NCI-H1436 (cell line): ENCODE measurements at regions not wholly inside any gene's neighbourhood (a gene's known extent, or its start where the extent isn't known, plus 50 kb on each side); places are given as distances from the start of the nearest gene placed in this dataset.

Experiments used
- DNase-seq: peaks from one replicate; lab custom pipeline; 2025; lab: John Stamatoyannopoulos, UW

DNA sequence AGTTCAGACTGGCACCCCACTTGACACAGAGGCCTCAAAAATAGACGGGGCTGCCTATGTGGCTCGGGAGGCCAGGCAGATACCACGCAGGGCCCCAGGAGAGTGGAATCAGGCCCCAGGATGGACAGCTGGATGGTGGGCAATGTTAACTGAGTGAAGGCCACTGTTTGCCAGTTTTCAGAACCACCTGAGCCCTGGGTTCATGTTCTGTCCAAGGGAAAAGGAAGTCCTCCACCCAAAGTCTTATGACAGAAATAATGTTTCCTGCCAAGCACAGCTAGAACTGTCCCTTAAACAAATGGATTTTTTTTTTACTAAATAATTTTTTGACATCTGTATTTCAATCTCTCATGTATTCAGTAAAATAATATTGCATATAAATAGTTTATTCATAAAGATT is 228.4 kb downstream of the KLF13 start:
- no peak for DNase-seq

DNA sequence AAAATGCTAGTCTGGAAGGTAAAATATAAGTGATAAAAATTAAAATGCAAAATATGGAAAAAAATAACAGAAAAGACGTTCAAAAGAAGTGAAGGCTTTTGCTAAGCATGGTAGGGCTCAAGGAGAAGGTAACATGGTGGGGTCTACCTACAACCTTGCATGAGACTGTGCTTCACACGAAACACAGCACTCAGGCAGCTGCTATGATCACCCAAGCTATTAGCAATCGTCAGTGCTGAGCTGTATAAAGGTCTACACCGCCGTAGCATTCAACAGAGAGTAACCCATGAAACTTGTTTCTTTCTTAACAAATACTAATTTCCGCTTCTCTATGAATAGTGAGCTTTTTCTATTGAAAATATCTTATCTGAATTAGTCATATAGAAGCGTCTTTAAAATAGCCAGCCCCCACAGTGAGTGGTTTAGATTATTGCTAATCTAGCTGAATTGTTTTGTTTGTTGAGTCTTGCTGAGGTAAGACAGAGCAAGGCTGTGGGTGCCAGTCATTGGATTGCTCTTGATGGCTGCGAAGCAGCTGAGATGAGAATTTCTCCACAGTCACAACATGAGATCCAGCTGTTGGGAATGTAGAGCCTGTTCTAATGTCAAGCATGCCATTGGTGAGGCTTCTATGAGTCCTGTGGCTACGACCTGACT is 230.0 kb downstream of the KLF13 start:
- no peak for DNase-seq

DNA sequence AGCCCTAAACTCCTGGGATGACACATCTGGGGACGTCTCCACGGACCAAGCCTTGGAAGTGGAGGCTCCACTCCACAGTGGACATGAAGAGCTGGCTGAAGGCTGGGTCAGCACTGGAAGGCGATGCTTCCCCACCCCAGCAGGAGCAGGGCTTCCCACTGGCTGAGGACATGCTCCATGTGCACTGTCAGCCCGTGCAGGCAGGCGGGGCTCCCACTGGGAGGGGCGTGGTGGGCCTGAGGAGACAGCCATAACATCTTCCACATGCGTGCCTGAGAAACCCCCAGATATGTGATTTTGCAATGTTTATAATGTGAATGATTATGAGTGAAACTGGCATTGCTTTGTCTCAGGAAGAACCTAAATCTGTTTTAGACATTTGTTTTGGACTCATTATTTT is 231.3 kb downstream of the KLF13 start:
- DNase-seq, result no peak

DNA sequence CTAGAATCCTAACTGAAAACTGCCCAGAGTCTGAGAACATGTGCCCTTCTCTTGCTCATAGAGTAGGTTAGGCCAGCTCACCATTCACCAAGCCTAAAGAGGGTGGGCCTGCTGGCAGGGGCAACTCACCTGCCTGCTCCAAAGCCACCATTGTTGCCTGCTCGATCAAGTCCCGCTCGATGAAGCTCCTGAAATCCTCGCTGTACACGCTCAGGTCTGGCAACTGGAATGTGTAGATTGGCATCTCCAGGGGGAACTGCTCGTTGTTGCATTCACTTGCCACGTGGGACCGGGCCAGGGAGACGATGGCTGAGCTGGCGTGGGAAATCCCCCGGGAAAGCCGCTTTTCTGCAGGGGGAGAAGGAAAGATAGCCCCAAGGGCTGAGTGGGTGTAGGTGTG is 232.2 kb downstream of the KLF13 start:
- no peak for DNase-seq

DNA sequence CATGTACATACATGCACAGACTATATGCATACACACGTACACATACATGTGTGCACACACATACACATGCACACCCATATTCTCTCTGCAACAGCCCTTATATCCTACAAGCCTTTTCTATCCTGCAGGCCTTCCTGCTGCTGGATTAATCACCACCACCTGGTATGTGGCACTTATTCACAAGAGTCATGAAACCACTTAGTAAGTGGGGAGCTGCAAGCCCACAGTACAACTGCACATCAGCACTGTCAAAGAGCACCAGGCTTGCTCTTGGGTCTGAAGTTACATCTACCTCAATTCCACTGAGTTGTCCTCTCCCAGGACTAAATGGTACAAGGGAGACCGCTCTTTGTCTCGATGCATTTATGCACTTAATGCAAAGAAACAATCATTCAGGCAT is 233.2 kb downstream of the KLF13 start:
- no peak for DNase-seq

DNA sequence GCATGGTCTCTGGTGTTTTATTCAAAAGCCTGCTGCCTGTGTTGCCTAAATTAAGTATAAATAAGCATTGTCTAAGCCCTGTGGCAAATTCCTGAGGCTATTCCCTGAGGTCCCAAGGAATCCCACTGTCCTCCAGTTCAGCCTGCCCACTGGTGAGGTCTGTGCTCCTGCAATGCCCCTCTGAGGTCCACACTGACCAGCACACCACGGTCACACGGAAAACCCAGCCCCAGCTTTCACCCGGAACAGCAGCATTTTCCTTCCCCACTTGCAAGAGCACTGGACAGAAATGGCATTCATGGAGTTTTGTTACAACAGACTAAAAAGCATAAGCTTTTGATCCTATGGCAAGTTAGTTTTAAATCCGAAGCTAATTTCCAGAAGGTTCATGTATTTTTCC is 234.0 kb downstream of the KLF13 start:
- no peak for DNase-seq

DNA sequence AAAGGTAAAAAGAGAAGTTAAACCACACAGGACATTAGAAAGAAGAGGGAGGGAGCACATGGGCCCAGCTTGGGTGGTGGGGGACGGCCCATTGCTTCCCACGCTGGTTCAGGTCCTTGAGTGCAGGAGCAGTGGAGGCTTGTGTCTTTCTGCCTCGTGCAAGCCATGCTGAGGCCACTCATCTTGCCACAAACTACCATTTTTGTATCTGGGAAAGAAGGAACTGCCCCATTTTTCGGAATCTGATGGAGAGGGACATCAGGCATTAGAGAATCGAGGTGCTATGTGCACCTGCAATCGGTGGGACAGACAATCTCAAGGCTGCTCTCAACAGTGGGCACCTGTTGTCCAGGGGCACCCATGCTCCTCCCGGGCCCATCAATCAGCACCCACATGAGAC is 234.5 kb downstream of the KLF13 start:
- DNase-seq, result no peak

DNA sequence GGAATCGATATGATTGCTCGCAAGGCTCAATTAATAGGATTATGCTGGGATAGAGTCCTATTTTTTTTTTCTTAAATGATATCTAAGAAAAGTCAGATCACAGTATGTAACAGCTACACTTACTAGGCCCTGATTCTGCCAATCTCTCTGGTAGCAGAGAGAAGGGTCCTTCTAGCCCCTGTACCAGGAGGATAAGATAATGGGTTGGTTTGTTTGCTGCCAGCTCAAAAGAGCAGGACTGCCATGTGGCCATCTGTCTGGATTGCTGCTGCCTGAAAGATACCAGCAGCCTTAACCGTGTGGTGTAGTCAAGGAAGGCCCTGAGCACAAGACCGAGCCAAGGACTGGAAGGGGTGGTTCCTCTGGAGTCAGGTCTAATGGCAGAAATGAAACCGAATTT is 236.4 kb downstream of the KLF13 start:
- DNase-seq, result no peak

DNA sequence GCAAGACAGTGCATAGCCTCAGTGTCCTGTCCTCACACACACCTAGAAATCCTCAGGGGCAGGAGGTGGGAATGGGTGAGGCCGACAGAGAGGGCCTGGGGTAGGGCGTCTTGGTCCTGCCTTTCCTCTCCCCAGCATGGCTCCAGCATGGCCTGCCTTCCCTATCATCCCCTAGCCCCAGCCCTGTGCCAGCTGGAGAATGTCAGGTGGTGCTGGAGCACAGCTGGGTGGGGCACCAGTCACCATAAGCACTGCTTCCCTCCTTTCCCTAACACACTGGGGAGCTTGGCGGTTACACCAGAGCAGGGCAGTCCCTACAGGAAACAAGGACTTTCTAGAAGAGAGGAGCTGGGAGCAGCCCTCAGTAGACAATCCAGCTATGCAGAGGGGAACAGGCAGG is 236.8 kb downstream of the KLF13 start:
- no peak for DNase-seq

DNA sequence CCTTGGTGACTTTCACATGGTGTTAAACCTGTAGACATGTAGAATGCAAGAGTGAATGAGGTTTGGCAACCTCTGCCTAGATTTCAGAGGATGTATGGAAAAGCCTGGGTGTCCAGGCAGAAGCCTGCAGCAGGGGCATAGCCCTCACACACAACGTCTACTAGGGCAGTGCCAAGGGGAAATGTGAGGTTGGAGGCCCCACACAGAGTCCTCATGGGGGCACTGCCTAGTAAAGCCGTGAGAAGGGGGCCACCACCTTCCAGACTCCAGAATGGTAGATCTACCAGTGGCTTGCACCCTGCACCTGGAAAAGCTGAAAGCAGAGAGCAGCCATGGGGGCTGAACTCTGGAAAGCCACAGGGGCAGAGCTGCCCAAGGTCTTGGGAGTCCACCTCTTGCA is 241.2 kb downstream of the KLF13 start:
- DNase-seq, result no peak

DNA sequence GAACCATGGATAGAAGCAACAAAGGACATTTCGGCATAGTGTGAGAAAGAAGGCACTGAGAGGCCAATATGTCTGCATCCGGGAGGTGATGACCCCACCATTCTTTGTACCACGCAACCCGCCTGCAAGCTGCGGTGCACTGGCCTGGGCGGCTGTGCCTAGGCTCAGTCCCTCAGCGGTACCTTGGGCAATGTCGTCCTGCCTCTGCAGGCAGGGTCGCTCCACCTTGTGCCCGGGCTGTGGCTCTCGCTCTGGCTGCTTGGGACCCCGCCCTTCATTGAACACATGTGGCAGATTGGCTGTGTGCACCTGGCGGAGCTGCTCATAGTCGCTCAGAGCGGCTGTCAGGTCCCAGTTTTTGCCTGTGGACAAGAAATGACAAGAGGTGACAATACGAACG is 243.2 kb downstream of the KLF13 start:
- DNase-seq, result no peak

DNA sequence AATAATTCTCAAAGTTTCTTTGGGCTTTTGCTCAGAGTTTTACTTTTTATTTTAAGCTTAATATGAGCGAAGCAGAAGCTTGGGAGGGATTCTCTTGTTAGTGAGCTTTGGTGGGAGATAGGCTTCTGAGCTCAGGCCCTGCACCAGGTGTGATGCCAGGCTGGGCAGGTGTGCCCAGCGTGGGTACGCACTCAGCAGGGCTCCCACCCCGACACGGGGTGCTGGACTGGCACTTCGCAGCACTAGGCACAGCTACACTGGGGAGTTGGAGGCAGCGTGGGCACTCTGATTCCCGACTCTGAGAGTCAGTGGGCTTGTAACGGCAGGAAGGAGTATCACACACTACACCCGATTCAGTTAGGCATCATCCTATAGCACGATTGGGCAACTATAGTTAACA is 244.0 kb downstream of the KLF13 start:
- no peak for DNase-seq

DNA sequence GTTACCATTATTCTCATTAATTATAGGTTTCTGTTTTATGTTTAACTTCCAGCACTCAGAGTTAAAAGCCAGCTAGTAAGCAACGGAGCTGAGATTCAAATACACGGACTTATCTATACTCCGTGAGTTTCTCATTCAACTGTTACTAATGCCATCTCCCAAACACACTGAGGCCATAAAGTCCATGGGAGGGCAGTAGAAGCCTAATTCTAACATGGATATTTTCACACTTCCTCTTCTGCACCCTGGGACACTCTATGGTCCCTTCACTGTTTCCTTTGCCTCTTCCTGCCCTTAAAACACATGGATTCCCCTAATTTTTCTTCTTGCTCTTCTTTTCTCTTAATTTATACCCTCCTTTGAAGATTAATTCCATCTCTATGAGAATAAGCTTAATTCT is 245.0 kb downstream of the KLF13 start:
- no peak for DNase-seq

DNA sequence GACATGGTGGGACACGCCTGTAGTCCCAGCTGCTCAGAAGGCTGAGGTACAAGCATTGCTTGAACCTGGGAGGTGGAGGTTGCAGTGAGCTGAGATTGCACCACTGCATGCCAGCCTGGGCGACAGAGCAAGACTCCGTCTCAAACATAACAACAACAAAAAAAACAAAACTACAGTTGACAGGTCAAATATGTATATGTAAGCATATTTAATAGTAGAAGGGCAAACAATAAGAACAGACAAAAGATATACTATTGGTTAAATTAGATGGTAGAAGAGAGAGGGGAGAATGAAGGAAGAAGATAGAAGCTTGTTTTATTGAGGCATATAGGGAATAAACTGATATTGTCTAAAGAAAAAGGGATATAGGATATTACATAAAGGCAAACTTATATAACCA is 247.1 kb downstream of the KLF13 start:
- no peak for DNase-seq

DNA sequence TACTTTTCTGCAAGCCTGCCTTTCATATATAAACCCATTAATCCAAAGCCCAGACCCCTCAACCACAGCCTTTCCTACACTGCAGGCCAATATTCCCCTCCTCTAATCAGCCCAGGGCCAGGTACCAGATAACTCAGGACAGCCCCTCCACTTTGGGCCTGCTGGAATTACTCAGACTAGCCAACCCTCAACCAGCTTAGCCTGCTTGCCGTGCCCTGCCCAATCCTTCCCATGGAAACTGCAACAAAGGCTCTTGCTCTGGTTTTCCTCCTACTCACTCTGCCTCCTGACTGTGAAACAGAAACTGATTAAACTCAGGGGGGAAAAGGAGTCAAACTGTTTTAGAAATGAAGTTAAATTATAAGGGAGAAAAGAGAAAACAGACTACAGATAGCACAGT is 248.1 kb downstream of the KLF13 start:
- DNase-seq, result no peak

DNA sequence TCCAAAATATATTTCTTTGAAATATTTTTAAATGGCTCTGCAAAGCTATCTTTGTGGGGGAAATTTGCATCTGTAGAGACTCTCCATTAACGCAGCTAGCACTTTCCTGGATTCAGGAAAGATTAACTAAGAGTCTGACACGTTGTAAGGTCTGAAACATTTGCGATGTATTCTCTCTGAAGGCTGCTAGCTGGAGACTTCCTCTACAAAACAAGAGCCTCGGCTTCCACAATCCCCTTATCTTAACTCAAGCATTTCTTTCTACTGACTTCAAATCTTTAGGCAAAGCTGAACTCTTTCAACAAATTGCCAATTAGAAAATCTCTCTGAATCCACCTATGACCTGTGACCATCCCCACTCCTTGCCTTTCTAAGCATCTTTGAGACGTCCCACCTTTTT is 250.5 kb downstream of the KLF13 start:
- no peak for DNase-seq

DNA sequence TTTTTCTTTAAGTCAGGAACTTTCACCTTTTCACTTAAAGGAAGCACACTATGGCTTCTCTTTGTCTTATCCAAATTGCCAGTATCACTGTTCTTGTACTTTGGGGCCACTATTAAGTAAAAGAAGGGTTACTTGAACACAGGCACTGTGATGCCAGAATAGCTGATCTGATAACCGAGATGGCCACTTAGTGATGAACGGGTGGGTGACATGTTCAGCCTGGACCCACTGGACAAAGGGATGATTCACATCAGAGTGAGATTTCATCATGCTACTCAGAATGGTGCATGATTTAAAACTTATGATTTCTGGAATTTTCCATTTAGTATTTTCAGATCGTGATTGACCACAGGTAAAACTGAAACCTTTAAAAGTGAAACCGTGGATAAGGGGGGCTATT is 252.6 kb downstream of the KLF13 start:
- DNase-seq, result no peak

DNA sequence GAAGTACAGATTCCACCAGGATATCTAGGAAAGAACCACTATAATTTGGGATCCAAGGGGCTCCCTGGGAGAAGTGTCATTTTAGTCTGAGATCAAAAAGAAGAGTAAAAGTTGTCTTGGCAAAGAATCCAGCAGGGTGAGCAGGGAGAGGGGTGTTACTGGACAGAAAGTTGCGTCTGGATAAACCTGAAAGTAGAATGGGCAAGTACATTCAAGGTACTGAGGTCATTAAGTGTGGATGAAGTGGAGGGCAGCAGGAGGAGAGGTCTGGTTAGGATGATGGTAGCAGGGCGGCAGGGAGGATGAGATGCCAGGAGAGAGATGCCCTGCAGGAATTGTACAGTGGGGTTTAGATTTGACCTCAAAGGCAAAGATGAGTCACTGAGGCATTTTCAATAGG is 253.3 kb downstream of the KLF13 start:
- no peak for DNase-seq

DNA sequence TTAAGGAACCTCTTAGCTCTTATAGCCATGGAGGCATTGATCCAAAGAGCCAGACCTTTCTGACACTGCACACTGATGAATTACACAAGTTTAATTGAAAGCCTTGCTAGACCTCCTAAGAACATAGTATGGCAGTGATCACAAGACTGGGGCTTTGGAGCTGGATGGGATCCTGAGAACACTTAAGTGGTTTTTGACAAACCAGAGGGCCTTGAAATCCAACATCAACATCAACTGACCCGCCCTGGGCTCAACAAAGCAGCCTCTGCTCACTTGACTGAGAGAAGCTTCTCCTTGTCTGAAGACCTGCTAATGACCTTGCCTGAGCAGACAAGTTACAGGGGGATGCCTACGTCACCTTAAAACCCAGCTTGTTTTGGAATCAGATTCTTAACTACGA is 257.6 kb downstream of the KLF13 start:
- no peak for DNase-seq

DNA sequence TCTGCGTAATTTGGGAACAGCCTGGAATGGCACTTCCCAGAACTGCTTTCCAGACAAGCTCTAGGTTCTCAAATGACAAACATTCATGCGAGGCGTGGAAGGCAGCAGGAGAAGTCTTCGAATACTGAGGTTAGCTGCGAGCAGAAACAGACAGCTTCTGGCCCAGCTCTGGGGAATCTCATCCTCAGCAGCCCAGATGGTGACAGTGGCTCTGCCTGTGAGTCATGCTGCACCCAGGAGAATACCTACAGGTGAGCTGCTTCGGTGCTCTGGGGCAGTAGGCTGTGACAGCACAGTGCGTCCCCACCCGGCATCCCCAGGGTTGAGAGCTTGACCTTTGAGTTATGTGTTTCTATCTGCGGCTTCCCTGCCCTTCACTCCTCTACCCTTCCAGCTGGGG is 258.6 kb downstream of the KLF13 start:
- no peak for DNase-seq

DNA sequence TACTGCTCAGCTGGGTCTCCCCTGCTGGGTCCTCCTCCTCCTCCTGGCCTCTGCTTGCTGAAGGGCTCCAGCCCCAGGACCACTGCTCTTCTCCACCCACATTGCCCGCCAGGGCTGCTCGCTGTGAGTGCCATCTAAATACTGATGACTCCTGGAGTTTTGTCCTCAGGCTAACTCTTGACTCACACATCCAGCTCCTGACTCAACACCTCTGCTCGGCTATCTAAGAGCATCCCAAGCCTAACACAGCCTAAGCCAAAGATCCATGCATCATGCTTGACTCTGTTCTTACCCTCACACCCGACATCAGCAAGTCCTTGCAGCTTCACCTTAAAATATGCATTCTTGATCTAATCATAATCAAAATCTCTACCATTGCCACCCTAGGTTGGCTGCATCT is 260.2 kb downstream of the KLF13 start:
- DNase-seq, result no peak

DNA sequence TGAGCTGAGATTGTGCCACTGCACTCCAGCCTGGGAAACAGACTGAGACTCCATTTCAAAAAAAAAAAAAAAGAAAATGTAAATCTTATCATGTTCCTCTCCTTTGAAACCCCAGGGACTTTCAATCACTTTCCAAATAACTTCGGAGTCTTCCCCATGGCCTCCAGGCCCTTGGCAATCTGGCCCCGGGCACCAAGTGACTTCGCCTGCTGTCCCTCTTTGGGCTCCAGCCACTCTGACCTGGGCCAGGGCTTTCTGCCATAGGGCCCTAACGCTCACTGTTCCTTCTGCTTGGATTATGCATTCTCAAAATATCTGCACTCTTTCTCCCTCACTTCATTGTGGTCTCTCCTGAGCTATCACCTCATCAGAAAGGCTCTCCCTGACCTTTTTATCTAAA is 260.9 kb downstream of the KLF13 start:
- no peak for DNase-seq

DNA sequence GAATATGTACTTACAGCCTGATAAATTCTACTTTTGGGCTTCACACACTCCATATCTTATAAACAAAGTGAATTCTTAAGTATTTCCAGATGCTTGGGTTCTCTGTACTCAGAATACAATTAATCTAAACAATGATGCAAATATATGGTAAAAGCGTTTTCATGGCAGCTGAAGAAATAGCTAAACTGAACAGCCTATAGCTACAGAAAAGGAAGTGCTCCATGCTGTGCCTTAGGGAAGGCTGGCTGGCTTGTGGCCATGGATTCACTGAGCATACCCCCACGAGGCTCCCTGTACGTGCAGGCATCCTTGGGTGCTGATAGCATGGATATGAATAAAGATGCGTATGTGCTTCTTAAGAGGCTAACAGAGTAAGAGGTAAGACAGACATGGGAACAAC is 264.0 kb downstream of the KLF13 start:
- DNase-seq, result no peak

DNA sequence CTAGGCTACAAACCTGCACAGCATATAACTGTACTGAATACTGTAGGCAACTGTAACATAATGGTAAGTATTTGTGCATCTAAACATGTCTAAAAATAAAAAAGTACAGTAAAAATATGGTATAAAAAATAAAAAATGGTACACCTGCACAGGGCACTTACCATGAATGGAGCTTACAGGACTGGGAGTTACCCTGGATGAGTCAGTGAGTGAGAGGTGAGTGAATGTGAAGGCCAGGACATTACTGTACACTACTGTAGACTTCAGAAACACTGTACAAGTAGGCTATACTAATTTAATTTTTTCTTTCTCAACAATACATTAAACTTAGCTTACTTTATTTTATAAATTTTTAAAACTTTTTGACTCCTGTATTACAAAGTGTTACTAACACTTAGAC is 265.3 kb downstream of the KLF13 start:
- no peak for DNase-seq

DNA sequence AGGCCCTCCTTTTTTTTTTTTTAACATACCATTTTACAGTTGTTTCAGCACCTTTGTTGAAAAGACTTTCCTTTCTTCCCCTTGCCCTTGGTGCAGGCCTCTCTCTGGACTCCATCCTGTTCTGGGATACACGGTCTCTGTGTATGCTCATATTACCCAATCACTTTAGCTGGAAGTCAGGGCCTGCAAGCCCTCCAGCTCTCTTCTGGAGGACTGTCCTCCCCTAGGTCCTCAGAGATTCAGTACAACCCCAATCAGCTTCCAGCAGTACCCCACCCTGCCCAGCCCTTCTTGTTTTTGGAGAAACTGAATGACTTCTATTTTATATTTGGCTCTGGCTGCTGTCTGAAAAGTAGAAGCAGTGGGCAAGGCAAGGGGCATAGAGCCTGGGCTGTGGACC is 270.8 kb downstream of the KLF13 start:
- DNase-seq, result no peak
